SK-N-SH treated with all-trans-retinoic acid at 6 μM for 48 hours (cell line): ENCODE measurements at regions not wholly inside any gene's neighbourhood (a gene's known extent, or its start where the extent isn't known, plus 50 kb on each side); places are given as distances from the start of the nearest gene placed in this dataset.
A peak's percentile ranks its signal among the peaks of the same experiment; 100 is the strongest.

Source experiments
- ATAC-seq: fragments of 200-7000 bp; cut with Tn5 transposase; 3 replicates; pipeline ENCODE4 v1.9.1; 2020; ENCODE audit warnings: mild to moderate bottlenecking, moderate library complexity
- ARNTL ChIP-seq: fragments of 450-650 bp; formaldehyde crosslinking; IDR thresholded peaks from 2 replicates; pipeline ENCODE4 v1.5.0; 2020; ENCODE audit warnings: low read depth, mild to moderate bottlenecking, moderate library complexity, borderline replicate concordance
- BACH2 ChIP-seq: fragments of 250-450 bp; sonication (Bioruptor Pico); IDR thresholded peaks from 2 replicates; pipeline ENCODE4 v1.9.0; 2021; ENCODE audit warnings: mild to moderate bottlenecking, borderline replicate concordance
- CSDC2 ChIP-seq: fragments of 250-450 bp; sonication (Bioruptor Pico); IDR thresholded peaks from 2 replicates; pipeline ENCODE4 v1.5.0; 2020; ENCODE audit warnings: mild to moderate bottlenecking, moderate library complexity
- GLIS3 ChIP-seq: fragments of 250-450 bp; sonication (Bioruptor Pico); IDR thresholded peaks from 2 replicates; pipeline ENCODE4 v1.5.0; 2020; ENCODE audit warnings: mild to moderate bottlenecking, moderate library complexity
- ISL1 ChIP-seq: fragments of 250-450 bp; sonication (Bioruptor Pico); IDR thresholded peaks from 2 replicates; pipeline ENCODE4 v2.1.2; 2022; ENCODE audit warnings: mild to moderate bottlenecking, moderate library complexity
- PPARA ChIP-seq: fragments of 250-450 bp; sonication (Bioruptor Pico); IDR thresholded peaks from 2 replicates; pipeline ENCODE4 v1.5.0; 2020; ENCODE audit warnings: mild to moderate bottlenecking, borderline replicate concordance
- RARB ChIP-seq: fragments of 250-450 bp; sonication (Bioruptor Pico); IDR thresholded peaks from 2 replicates; pipeline ENCODE4 v1.8.0; 2021; ENCODE audit warnings: mild to moderate bottlenecking, moderate library complexity
- SNAI2 ChIP-seq: fragments of 250-450 bp; sonication (Bioruptor Pico); IDR thresholded peaks from 2 replicates; pipeline ENCODE4 v1.5.0; 2020; ENCODE audit warnings: mild to moderate bottlenecking, moderate library complexity
- TCF4 ChIP-seq: fragments of 250-450 bp; sonication (Bioruptor Pico); IDR thresholded peaks from 2 replicates; pipeline ENCODE4 v1.8.0; 2021; ENCODE audit warnings: mild to moderate bottlenecking, moderate library complexity, borderline replicate concordance
- TOX ChIP-seq: fragments of 250-450 bp; sonication (Bioruptor Pico); IDR thresholded peaks from 2 replicates; pipeline ENCODE4 v1.8.0; 2021; ENCODE audit warnings: mild to moderate bottlenecking, moderate library complexity, borderline replicate concordance
- ZC3H10 ChIP-seq: fragments of 250-450 bp; sonication (Bioruptor Pico); IDR thresholded peaks from 2 replicates; pipeline ENCODE4 v1.5.1; 2021; ENCODE audit warnings: mild to moderate bottlenecking, moderate library complexity
- ZFP3 ChIP-seq: fragments of 250-450 bp; sonication (Bioruptor Pico); IDR thresholded peaks from 2 replicates; pipeline ENCODE4 v1.5.0; 2020; ENCODE audit warnings: mild to moderate bottlenecking, moderate library complexity
- ZFP30 ChIP-seq: fragments of 450-650 bp; formaldehyde crosslinking; IDR thresholded peaks from 2 replicates; pipeline ENCODE4 v1.5.0; 2022; ENCODE audit warnings: mild to moderate bottlenecking, moderate library complexity
- ZNF565 ChIP-seq: fragments of 450-650 bp; formaldehyde crosslinking; conservative IDR thresholded peaks from 2 replicates; pipeline ENCODE4 v1.5.0; 2020; ENCODE audit warnings: low read depth, mild to moderate bottlenecking, moderate library complexity
- ZNF70 ChIP-seq: fragments of 450-650 bp; formaldehyde crosslinking; IDR thresholded peaks from 2 replicates; pipeline ENCODE4 v1.5.0; 2020; ENCODE audit warnings: mild to moderate bottlenecking, moderate library complexity
- ZNF8 ChIP-seq: fragments of 450-650 bp; formaldehyde crosslinking; IDR thresholded peaks from 2 replicates; pipeline ENCODE4 v1.5.0; 2020; ENCODE audit warnings: mild to moderate bottlenecking, moderate library complexity
- TF ChIP-seq, protein P1 (sequence below): fragments of 250-450 bp; sonication (Bioruptor Pico); IDR thresholded peaks from 2 replicates; pipeline ENCODE4 v1.5.1; 2020; ENCODE audit warnings: low read depth, mild to moderate bottlenecking, moderate library complexity
- TF ChIP-seq, protein P2 (sequence below): fragments of 250-450 bp; sonication (Bioruptor Pico); IDR thresholded peaks from 2 replicates; pipeline ENCODE4 v1.5.1; 2021; ENCODE audit warnings: mild to moderate bottlenecking, moderate library complexity
- TF ChIP-seq, protein P3 (sequence below): fragments of 250-450 bp; sonication (Bioruptor Pico); IDR thresholded peaks from 2 replicates; pipeline ENCODE4 v1.8.0; 2021; ENCODE audit warnings: low read depth, mild to moderate bottlenecking, moderate library complexity, borderline replicate concordance
- TF ChIP-seq, protein P4 (sequence below): fragments of 250-450 bp; sonication (Bioruptor Pico); IDR thresholded peaks from 2 replicates; pipeline ENCODE4 v1.5.0; 2020; ENCODE audit warnings: mild to moderate bottlenecking, moderate library complexity
- TF ChIP-seq, protein P5 (sequence below): fragments of 250-450 bp; sonication (Bioruptor Pico); IDR thresholded peaks from 2 replicates; pipeline ENCODE4 v1.8.0; 2020; ENCODE audit warnings: mild to moderate bottlenecking, moderate library complexity, borderline replicate concordance

DNA sequence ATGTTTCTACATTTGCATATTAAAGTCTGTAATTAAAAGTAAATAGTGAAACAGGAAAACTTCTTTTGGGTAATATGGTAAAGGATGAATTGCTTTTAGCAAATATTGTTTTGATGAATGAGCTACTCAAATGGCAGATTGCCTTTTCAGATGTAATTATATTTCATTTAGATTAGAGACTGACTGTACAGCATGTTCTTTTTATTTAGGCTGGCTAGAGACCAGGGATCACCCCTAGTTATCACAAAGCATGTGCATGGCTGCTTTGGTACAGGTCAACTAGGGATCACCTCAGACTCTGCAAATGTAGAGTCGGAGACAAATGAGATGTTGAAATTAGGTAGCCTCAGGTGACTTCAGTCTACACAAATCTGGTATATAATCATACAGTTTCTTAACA lies 214.9 kb upstream of the SEMA6A start:
- TF ChIP-seq ISL1 (CRISPR knock-in tag) (peak; percentile 86), SNAI2 (0 out of 2 replicates have a peak, but pooled peaks have one; percentile 27)
- TF ChIP-seq, protein P1, sequence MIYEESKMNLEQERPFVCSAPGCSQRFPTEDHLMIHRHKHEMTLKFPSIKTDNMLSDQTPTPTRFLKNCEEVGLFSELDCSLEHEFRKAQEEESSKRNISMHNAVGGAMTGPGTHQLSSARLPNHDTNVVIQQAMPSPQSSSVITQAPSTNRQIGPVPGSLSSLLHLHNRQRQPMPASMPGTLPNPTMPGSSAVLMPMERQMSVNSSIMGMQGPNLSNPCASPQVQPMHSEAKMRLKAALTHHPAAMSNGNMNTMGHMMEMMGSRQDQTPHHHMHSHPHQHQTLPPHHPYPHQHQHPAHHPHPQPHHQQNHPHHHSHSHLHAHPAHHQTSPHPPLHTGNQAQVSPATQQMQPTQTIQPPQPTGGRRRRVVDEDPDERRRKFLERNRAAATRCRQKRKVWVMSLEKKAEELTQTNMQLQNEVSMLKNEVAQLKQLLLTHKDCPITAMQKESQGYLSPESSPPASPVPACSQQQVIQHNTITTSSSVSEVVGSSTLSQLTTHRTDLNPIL (CRISPR knock-in tag), result no peak
- no peak for ATAC-seq

DNA sequence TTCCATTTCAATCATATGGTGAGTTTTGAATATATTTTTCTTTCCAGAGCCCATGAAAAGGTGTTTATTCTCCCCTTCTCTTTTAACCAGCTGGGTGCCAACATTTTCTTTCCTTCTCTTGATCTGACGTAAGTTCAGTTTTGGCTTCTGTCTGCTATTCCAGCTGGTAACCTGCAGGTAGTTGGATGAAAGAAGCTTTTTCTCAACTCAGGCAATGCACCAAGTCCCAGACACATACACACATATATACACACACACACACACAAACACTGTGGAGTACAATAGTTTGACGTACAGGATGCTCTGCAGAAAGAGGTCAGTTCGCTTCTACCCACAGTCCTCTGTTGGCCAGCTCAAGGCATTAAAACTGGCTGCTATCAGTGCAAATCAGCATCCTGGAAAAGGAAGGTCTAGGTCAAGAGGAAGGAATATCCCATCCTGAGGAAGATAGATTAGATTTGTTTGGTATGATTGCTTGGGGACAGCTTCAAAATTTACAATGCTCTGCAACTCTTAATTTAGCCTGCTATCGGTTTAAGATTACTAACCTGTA lies 214.3 kb upstream of the SEMA6A start:
- no peak for TF ChIP-seq PPARA (CRISPR knock-in tag)
- TF ChIP-seq ISL1 (CRISPR knock-in tag), result no peak
- TF ChIP-seq ZC3H10 (CRISPR knock-in tag), result no peak
- no peak for TF ChIP-seq CSDC2
- TF ChIP-seq SNAI2, result no peak
- TF ChIP-seq, protein P2, sequence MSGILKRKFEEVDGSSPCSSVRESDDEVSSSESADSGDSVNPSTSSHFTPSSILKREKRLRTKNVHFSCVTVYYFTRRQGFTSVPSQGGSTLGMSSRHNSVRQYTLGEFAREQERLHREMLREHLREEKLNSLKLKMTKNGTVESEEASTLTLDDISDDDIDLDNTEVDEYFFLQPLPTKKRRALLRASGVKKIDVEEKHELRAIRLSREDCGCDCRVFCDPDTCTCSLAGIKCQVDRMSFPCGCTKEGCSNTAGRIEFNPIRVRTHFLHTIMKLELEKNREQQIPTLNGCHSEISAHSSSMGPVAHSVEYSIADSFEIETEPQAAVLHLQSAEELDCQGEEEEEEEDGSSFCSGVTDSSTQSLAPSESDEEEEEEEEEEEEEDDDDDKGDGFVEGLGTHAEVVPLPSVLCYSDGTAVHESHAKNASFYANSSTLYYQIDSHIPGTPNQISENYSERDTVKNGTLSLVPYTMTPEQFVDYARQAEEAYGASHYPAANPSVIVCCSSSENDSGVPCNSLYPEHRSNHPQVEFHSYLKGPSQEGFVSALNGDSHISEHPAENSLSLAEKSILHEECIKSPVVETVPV, result no peak
- no peak for TF ChIP-seq TCF4 (CRISPR knock-in tag)
- TF ChIP-seq, protein P3, sequence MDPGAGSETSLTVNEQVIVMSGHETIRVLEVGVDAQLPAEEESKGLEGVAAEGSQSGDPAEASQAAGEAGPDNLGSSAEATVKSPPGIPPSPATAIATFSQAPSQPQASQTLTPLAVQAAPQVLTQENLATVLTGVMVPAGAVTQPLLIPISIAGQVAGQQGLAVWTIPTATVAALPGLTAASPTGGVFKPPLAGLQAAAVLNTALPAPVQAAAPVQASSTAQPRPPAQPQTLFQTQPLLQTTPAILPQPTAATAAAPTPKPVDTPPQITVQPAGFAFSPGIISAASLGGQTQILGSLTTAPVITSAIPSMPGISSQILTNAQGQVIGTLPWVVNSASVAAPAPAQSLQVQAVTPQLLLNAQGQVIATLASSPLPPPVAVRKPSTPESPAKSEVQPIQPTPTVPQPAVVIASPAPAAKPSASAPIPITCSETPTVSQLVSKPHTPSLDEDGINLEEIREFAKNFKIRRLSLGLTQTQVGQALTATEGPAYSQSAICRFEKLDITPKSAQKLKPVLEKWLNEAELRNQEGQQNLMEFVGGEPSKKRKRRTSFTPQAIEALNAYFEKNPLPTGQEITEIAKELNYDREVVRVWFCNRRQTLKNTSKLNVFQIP (CRISPR knock-in tag), result no peak
- no peak for TF ChIP-seq TOX (CRISPR knock-in tag)
- TF ChIP-seq ZFP3, result no peak
- TF ChIP-seq RARB, result no peak
- no peak for TF ChIP-seq ARNTL
- no peak for TF ChIP-seq ZNF565 (CRISPR knock-in tag)
- no peak for TF ChIP-seq ZNF8 (CRISPR knock-in tag)
- TF ChIP-seq, protein P4, sequence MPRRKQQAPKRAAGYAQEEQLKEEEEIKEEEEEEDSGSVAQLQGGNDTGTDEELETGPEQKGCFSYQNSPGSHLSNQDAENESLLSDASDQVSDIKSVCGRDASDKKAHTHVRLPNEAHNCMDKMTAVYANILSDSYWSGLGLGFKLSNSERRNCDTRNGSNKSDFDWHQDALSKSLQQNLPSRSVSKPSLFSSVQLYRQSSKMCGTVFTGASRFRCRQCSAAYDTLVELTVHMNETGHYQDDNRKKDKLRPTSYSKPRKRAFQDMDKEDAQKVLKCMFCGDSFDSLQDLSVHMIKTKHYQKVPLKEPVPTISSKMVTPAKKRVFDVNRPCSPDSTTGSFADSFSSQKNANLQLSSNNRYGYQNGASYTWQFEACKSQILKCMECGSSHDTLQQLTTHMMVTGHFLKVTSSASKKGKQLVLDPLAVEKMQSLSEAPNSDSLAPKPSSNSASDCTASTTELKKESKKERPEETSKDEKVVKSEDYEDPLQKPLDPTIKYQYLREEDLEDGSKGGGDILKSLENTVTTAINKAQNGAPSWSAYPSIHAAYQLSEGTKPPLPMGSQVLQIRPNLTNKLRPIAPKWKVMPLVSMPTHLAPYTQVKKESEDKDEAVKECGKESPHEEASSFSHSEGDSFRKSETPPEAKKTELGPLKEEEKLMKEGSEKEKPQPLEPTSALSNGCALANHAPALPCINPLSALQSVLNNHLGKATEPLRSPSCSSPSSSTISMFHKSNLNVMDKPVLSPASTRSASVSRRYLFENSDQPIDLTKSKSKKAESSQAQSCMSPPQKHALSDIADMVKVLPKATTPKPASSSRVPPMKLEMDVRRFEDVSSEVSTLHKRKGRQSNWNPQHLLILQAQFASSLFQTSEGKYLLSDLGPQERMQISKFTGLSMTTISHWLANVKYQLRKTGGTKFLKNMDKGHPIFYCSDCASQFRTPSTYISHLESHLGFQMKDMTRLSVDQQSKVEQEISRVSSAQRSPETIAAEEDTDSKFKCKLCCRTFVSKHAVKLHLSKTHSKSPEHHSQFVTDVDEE (CRISPR knock-in tag), result no peak
- TF ChIP-seq ZNF70 (CRISPR knock-in tag), result no peak
- no peak for TF ChIP-seq BACH2 (CRISPR knock-in tag)
- TF ChIP-seq, protein P5, sequence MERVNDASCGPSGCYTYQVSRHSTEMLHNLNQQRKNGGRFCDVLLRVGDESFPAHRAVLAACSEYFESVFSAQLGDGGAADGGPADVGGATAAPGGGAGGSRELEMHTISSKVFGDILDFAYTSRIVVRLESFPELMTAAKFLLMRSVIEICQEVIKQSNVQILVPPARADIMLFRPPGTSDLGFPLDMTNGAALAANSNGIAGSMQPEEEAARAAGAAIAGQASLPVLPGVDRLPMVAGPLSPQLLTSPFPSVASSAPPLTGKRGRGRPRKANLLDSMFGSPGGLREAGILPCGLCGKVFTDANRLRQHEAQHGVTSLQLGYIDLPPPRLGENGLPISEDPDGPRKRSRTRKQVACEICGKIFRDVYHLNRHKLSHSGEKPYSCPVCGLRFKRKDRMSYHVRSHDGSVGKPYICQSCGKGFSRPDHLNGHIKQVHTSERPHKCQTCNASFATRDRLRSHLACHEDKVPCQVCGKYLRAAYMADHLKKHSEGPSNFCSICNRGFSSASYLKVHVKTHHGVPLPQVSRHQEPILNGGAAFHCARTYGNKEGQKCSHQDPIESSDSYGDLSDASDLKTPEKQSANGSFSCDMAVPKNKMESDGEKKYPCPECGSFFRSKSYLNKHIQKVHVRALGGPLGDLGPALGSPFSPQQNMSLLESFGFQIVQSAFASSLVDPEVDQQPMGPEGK (CRISPR knock-in tag), result no peak
- TF ChIP-seq ZFP30 (CRISPR knock-in tag), result no peak
- no peak for TF ChIP-seq GLIS3 (CRISPR knock-in tag)
- ATAC-seq, result no peak

DNA sequence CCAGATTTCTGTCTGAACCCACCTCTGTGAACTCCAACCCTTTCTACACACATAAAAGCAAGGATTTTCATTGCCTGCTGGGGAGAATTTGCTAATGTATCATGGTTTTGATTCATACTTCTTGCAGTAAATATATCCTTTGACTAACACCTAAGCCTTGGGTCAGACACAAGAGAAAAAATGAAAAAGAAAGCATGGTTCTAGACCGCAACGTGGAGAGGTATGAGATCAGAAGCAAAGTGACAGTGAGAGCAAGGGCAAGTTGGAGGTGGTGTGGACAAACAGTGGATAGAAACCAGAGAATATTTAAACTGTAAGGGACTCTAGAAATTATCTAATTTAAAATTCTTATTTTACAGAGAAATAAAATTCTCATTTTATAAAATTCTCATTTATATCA lies 212.9 kb upstream of the SEMA6A start:
- no peak for ATAC-seq
- TF ChIP-seq ZNF8 (CRISPR knock-in tag), result no peak
- TF ChIP-seq ZFP30 (CRISPR knock-in tag), result no peak

DNA sequence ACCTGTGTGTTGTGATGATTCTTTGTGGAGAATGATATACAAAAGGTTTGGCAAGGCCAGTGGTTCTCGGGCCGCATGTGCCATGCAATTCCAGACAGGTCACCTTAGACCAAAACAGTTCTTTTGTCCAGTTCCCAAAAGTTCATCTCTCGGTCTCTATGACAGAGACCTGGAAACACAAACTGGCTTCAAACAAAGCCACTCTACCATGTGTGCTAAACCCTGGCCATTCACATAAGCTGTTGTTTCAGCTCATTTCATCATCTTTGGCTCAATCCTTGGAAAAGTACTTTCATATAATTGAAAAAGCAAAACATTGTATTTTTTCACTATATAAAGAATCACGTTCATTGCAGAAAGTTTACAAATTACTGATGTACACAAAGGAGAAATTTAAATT lies 210.5 kb upstream of the SEMA6A start:
- TF ChIP-seq GLIS3 (CRISPR knock-in tag) (no peak), ISL1 (CRISPR knock-in tag) (no peak)
- TF ChIP-seq, protein P4 (CRISPR knock-in tag), result no peak
- TF ChIP-seq, protein P3 (CRISPR knock-in tag), result no peak
- ATAC-seq, result no peak
